HepG2 (cell line): ENCODE measurements at regions not wholly inside any gene's neighbourhood (a gene's known extent, or its start where the extent isn't known, plus 50 kb on each side); places are given as distances from the start of the nearest gene placed in this dataset.

ENCODE experiments used
- ATAC-seq: fragments of 200-7000 bp; cut with Tn5 transposase; 3 replicates; pipeline ENCODE4 v1.9.1; 2020; ENCODE audit warnings: mild to moderate bottlenecking, moderate library complexity
- BruUV-seq: library from RNA; stranded (reverse); fragments of 400-500 nt; replicated peaks from 2 replicates; lab custom pipeline; 2021; lab: Mats Ljungman, UMichigan
- CTCF ChIA-PET: fragments of 300-600 bp; formaldehyde crosslinking; extraction: SDS; loops from one replicate; lab custom pipeline; 2021; ENCODE audit warnings: low total read pairs, inconsistent platforms, low intra/inter-chr PET ratio; lab: Yijun Ruan, JAX
- POLR2A ChIA-PET: fragments of 350-600 bp; sonication (Branson Sonifier 250); formaldehyde crosslinking; loops from one replicate; lab custom pipeline; 2020; ENCODE audit warnings: antibody characterized with exemption, inconsistent platforms; lab: Yijun Ruan, JAX
- DNase-seq: peaks from one replicate; pipeline ENCODE4 v3.0.0-alpha.2; 2015; ENCODE audit warnings: low spot score
- FAIRE-seq: peaks from 3 replicates; lab custom pipeline; 2011; peaks lifted over from hg19 to GRCh38; lab: Jason Lieb, UNC
- H2AFZ ChIP-seq: one replicate; pipeline ENCODE4 v1.6.1; 2011; ENCODE audit warnings: low read length, inconsistent platforms
- H3K27ac ChIP-seq: fragments of 300-600 bp; 3 replicates; pipeline ENCODE4 v1.8.0; 2011; ENCODE audit warnings: mixed run types, mild to moderate bottlenecking, mixed read lengths, low read length, inconsistent platforms; ENCODE audit not compliant: insufficient read depth; ENCODE audit errors: extremely low read length
- H3K27me3 ChIP-seq, 2 experiments: fragments of 200-600 bp in 1 of 2; 2 replicates in 1 of 2; 3 replicates in 1 of 2; pipeline versions ENCODE4 v1.6.0 to v1.8.0; 2011; ENCODE audit warnings: low read length in 2 of 2, mild to moderate bottlenecking in 2 of 2, moderate library complexity in 2 of 2, inconsistent platforms in 1 of 2; ENCODE audit not compliant: insufficient read depth in 2 of 2, control insufficient read depth in 1 of 2
- H3K36me3 ChIP-seq, 2 experiments: fragments of 200-600 bp in 1 of 2; replicated peaks in 1 of 2; 2 replicates in 1 of 2; 3 replicates in 1 of 2; pipeline versions ENCODE4 v1.5.1 to v1.8.0; 2011; ENCODE audit warnings: low read length in 2 of 2, inconsistent platforms in 1 of 2; ENCODE audit not compliant: insufficient read depth in 2 of 2, control insufficient read depth in 1 of 2
- H3K4me1 ChIP-seq: 2 replicates; pipeline ENCODE4 v1.5.1; 2012; ENCODE audit warnings: low read length, inconsistent platforms; ENCODE audit not compliant: insufficient read depth
- H3K4me2 ChIP-seq: 2 replicates; pipeline ENCODE4 v1.6.0; 2011; ENCODE audit warnings: low read depth, low read length, inconsistent platforms
- H3K4me3 ChIP-seq, 3 experiments: fragments of 200-600 bp in 1 of 3; sonication (generic), shearing (Covaris generic) in 1 of 3; replicated peaks in 1 of 3; 2 replicates each; pipeline ENCODE4 v1.5.1; 2011 to 2016; ENCODE audit warnings: low read length in 3 of 3, inconsistent platforms in 2 of 3, low read depth in 2 of 3, mild to moderate bottlenecking in 2 of 3, control low read depth in 1 of 3, mixed read lengths in 1 of 3; ENCODE audit not compliant: insufficient read depth in 1 of 3
- H3K79me2 ChIP-seq: one replicate; pipeline ENCODE4 v1.6.1; 2011; ENCODE audit warnings: low read length, inconsistent platforms; ENCODE audit not compliant: insufficient read depth
- H3K9ac ChIP-seq: 2 replicates; pipeline ENCODE4 v1.6.0; 2011; ENCODE audit warnings: mild to moderate bottlenecking, low read depth, low read length, inconsistent platforms; ENCODE audit not compliant: insufficient read depth
- H3K9me3 ChIP-seq: 2 replicates; pipeline ENCODE4 v1.5.1; 2012; ENCODE audit warnings: mild to moderate bottlenecking, low read length
- H4K20me1 ChIP-seq: 2 replicates; pipeline ENCODE4 v1.6.0; 2011; ENCODE audit warnings: inconsistent platforms, mild to moderate bottlenecking, low read length, moderate library complexity; ENCODE audit not compliant: insufficient read depth
- FOXK2 ChIP-seq: fragments of 450-650 bp; IDR thresholded peaks from 2 replicates; pipeline ENCODE4 v1.6.1; 2016
- FOXP1 ChIP-seq, 2 experiments: fragments of 450-650 bp in 1 of 2; IDR thresholded peaks; 2 replicates each; pipeline ENCODE4 v1.6.1; 2017 to 2018; ENCODE audit warnings: antibody characterized with exemption in 1 of 2
- KLF16 ChIP-seq, 2 experiments: sonication (generic) in 1 of 2; formaldehyde crosslinking in 1 of 2; IDR thresholded peaks; 2 replicates each; pipeline versions ENCODE4 v1.6.1 to v1.8.0; 2016 to 2023; ENCODE audit warnings: missing genetic modification reagents in 2 of 2, missing compliant biosample characterization in 1 of 2
- RBM39 ChIP-seq: fragments of 200-400 bp; formaldehyde crosslinking; IDR thresholded peaks from one replicate; pipeline ENCODE4 v1.6.1; 2018; ENCODE audit warnings: antibody characterized with exemption, mild to moderate bottlenecking, low read depth, low read length; ENCODE audit not compliant: poor library complexity, severe bottlenecking
- XBP1 ChIP-seq: sonication (generic); formaldehyde crosslinking; IDR thresholded peaks from 2 replicates; pipeline ENCODE4 v1.5.0; 2020; ENCODE audit warnings: missing genetic modification reagents
- ZBTB20 ChIP-seq: sonication (generic); formaldehyde crosslinking; IDR thresholded peaks from 2 replicates; pipeline ENCODE4 v1.8.1; 2023; ENCODE audit warnings: missing genetic modification reagents, low read depth, mild to moderate bottlenecking, borderline replicate concordance
- ZC3H13 ChIP-seq: sonication (generic); formaldehyde crosslinking; IDR thresholded peaks from 2 replicates; pipeline ENCODE4 v1.8.1; 2023; ENCODE audit warnings: mild to moderate bottlenecking, missing genetic modification reagents, moderate library complexity
- ZNF274 ChIP-seq: sonication (generic); formaldehyde crosslinking; IDR thresholded peaks from 2 replicates; pipeline ENCODE4 v1.5.1; 2020; ENCODE audit warnings: mild to moderate bottlenecking, missing genetic modification reagents
- ZNF761 ChIP-seq: sonication (generic); formaldehyde crosslinking; conservative IDR thresholded peaks from 2 replicates; pipeline ENCODE4 v1.4.0; 2020; ENCODE audit warnings: mild to moderate bottlenecking, missing genetic modification reagents
- ZNF839 ChIP-seq: sonication (generic); formaldehyde crosslinking; IDR thresholded peaks from 2 replicates; pipeline ENCODE4 v1.4.0; 2020; ENCODE audit warnings: missing genetic modification reagents, mild to moderate bottlenecking, borderline replicate concordance
- WGBS: methylation state at CpG from one replicate; pipeline ENCODE4 v1.1.6; 2017; ENCODE audit warnings: low lambda C conversion rate; 5-methylcytosine and 5-hydroxymethylcytosine counted together
- in situ Hi-C: cut with HindIII; loops from 2 replicates; pipeline ENCODE4 v1.10.0; 2017; ENCODE audit warnings: low pct_unique_long_range_greater_than_20kb; ENCODE audit not compliant: extremely low pct_ligation_motif_present
- intact Hi-C: fragments of 100-400 bp; cut with micrococcal nuclease; formaldehyde crosslinking; loops from one replicate; pipeline ENCODE4 v1.10.0; 2022; ENCODE audit not compliant: unreplicated experiment
- TF ChIP-seq, protein P1 (sequence below): sonication (generic); formaldehyde crosslinking; IDR thresholded peaks from 2 replicates; pipeline ENCODE4 v1.4.0; 2020; ENCODE audit warnings: missing genetic modification reagents, borderline replicate concordance
- TF ChIP-seq, protein P2 (sequence below): sonication (generic); formaldehyde crosslinking; IDR thresholded peaks from 2 replicates; pipeline ENCODE4 v1.5.1; 2020; ENCODE audit warnings: mild to moderate bottlenecking, missing genetic modification reagents, borderline replicate concordance

DNA sequence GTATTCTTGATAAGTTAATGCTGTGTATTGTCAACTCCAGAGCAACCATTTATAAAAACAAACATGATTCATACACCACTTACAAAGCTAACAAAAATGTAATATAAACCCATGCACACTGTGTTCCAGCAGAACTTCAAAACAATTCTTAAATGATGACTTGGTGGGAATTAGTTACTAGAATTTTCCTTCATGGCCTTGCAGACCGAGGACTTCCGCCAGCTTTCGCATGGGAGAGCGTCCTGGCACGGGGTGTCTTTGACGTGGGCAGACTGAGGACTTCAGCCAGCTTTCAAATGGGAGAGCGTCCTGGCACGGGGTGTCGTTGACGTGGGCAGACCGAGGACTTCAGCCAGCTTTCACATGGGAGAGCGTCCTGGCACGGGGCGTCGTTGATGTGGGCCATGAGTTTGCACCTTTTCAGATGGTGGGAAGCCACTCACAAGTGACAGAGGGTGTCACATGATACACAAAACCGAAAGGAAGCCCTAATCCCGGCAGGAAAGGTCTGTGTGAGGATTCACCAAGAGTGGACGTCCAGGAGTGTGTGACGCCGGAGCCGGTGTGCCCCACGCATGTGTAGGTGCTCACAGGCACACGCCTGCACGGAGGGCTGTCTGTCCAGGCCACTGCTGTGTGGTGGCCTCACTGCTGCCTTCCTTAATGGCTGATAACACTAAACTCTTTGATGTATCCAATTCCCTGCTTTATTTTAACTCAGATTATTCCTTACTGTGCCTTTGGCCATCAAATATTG, 211.3 kb upstream of the IRX4 start (continued):
- TF ChIP-seq ZBTB20 (no peak), RBM39 (no peak)
- TF ChIP-seq, protein P1, sequence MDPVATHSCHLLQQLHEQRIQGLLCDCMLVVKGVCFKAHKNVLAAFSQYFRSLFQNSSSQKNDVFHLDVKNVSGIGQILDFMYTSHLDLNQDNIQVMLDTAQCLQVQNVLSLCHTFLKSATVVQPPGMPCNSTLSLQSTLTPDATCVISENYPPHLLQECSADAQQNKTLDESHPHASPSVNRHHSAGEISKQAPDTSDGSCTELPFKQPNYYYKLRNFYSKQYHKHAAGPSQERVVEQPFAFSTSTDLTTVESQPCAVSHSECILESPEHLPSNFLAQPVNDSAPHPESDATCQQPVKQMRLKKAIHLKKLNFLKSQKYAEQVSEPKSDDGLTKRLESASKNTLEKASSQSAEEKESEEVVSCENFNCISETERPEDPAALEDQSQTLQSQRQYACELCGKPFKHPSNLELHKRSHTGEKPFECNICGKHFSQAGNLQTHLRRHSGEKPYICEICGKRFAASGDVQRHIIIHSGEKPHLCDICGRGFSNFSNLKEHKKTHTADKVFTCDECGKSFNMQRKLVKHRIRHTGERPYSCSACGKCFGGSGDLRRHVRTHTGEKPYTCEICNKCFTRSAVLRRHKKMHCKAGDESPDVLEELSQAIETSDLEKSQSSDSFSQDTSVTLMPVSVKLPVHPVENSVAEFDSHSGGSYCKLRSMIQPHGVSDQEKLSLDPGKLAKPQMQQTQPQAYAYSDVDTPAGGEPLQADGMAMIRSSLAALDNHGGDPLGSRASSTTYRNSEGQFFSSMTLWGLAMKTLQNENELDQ (CRISPR knock-in tag), result no peak
- TF ChIP-seq, all 625 proteins: peak for 0

DNA sequence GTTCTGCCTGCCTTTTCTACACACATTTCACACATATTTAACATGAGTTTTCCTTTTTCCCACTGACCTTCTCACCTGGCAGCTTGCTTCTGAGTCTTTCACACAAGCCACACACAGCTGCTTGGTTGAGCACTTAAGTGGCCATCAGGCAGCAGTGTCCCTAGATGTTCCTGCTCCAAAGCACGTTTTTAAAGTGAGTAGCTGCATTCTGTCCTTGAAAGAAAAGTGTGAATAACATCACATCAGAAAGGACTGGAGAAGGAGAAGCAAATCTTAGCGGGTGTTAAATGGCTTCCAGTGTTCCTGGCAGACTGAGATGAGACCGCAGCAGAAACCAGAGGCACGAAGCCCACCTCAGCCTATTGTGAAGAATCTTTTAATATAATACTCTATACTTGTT, 209.2 kb upstream of the IRX4 start:
- no peak overlapping the region for H3K27ac ChIP-seq
- no peak for DNase-seq
- POLR2A ChIA-PET, result no interaction called here
- no peak for FAIRE-seq
- H3K9me3 ChIP-seq, result no peaks in the 10 kb centered on the region
- 9% methylated on average over 4 of the region's 4 CpGs for WGBS
- H3K36me3 ChIP-seq, result no peaks in the 10 kb centered on the region
- no peaks in the 10 kb centered on the region for H3K4me1 ChIP-seq
- no peak overlapping the region for H3K4me3 ChIP-seq
- CTCF ChIA-PET, result no interaction called here
- intact Hi-C loops, result no loop called here
- ATAC-seq, result no peak
- peaks cover 0 to 17% of the 10 kb centered on the region in 2 experiments; a peak in 3 of 5 replicates for H3K27me3 ChIP-seq
- no peak overlapping the region for H3K9ac ChIP-seq
- BruUV-seq, result no TSS peak
- TF ChIP-seq ZC3H13 (CRISPR knock-in tag), result no peak
- TF ChIP-seq ZNF839 (CRISPR knock-in tag), result no peak
- TF ChIP-seq ZNF761, result no peak
- TF ChIP-seq FOXK2, result no peak
- TF ChIP-seq, protein P2, sequence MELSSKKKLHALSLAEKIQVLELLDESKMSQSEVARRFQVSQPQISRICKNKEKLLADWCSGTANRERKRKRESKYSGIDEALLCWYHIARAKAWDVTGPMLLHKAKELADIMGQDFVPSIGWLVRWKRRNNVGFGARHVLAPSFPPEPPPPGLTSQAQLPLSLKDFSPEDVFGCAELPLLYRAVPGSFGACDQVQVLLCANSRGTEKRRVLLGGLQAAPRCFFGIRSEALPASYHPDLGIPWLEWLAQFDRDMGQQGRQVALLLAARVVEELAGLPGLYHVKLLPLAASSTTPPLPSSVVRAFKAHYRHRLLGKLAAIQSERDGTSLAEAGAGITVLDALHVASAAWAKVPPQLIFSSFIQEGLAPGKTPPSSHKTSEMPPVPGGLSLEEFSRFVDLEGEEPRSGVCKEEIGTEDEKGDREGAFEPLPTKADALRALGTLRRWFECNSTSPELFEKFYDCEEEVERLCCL (CRISPR knock-in tag), result no peak
- no peak for TF ChIP-seq XBP1
- no peak for TF ChIP-seq ZNF274 (CRISPR knock-in tag)
- no peak for TF ChIP-seq FOXP1 (IDR thresholded peaks at IDR 0.05)
- TF ChIP-seq FOXP1 (CRISPR knock-in tag; IDR thresholded peaks at IDR 0.05), result no peak
- no peak for TF ChIP-seq KLF16 (CRISPR knock-in tag; IDR thresholded peaks at IDR 0.05)
- H2AFZ ChIP-seq, result no peak overlapping the region
- no peak overlapping the region for H3K4me2 ChIP-seq
- no peaks in the 10 kb centered on the region for H3K79me2 ChIP-seq
- no peaks in the 10 kb centered on the region for H4K20me1 ChIP-seq
- in situ Hi-C loops, result no loop called here
